Epithelial cell of proximal tubule (primary cell): ENCODE measurements at regions not wholly inside any gene's neighbourhood (a gene's known extent, or its start where the extent isn't known, plus 50 kb on each side); places are given as distances from the start of the nearest gene placed in this dataset.

Source experiments
- DNase-seq: peaks from one replicate; pipeline ENCODE4 v3.0.0-alpha.2; 2011; ENCODE audit warnings: low read depth
- H3K4me3 ChIP-seq: 2 replicates; pipeline ENCODE4 v1.5.1; 2011; ENCODE audit warnings: low read depth, mild to moderate bottlenecking, low read length
- CTCF ChIP-seq: conservative IDR thresholded peaks from 2 replicates; pipeline ENCODE4 v1.5.1; 2012; ENCODE audit warnings: low read depth, mild to moderate bottlenecking, low read length

- DNase-seq = no peak
- TF ChIP-seq CTCF = no peak
- no peak overlapping the region for H3K4me3 ChIP-seq
Measured at GRCh38 chr20:52612046-52612632, 360.0 kb upstream of the TSHZ2 start.

- no peak for TF ChIP-seq CTCF
- no peak overlapping the region for H3K4me3 ChIP-seq
- DNase-seq = no peak
Measured at GRCh38 chr20:52610749-52611148, 361.4 kb upstream of the TSHZ2 start.

GRCh38 chr20:52601295-52601971 lies 370.7 kb upstream of the TSHZ2 start:
- TF ChIP-seq CTCF = no peak
- no peak overlapping the region for H3K4me3 ChIP-seq
- DNase-seq = no peak

GRCh38 chr20:52596256-52596655 lies 375.9 kb upstream of the TSHZ2 start:
- no peak overlapping the region for H3K4me3 ChIP-seq
- TF ChIP-seq CTCF = no peak
- DNase-seq = no peak

GRCh38 chr20:52595518-52595917 lies 376.6 kb upstream of the TSHZ2 start:
- H3K4me3 ChIP-seq = no peak overlapping the region
- no peak for TF ChIP-seq CTCF
- no peak for DNase-seq

GRCh38 chr20:52593654-52594053 lies 378.5 kb upstream of the TSHZ2 start:
- H3K4me3 ChIP-seq = no peak overlapping the region
- TF ChIP-seq CTCF = no peak
- DNase-seq = no peak

GRCh38 chr20:52592567-52592966 lies 379.6 kb upstream of the TSHZ2 start:
- H3K4me3 ChIP-seq = no peak overlapping the region
- DNase-seq = no peak
- TF ChIP-seq CTCF = no peak
